Hindlimb muscle (tissue), 1 donor: ENCODE measurements at regions not wholly inside any gene's neighbourhood (a gene's known extent, or its start where the extent isn't known, plus 50 kb on each side); places are given as distances from the start of the nearest gene placed in this dataset.

ENCODE experiments used
- DNase-seq: peaks from one replicate; pipeline ENCODE4 v3.0.0-alpha.2; 2013

DNA sequence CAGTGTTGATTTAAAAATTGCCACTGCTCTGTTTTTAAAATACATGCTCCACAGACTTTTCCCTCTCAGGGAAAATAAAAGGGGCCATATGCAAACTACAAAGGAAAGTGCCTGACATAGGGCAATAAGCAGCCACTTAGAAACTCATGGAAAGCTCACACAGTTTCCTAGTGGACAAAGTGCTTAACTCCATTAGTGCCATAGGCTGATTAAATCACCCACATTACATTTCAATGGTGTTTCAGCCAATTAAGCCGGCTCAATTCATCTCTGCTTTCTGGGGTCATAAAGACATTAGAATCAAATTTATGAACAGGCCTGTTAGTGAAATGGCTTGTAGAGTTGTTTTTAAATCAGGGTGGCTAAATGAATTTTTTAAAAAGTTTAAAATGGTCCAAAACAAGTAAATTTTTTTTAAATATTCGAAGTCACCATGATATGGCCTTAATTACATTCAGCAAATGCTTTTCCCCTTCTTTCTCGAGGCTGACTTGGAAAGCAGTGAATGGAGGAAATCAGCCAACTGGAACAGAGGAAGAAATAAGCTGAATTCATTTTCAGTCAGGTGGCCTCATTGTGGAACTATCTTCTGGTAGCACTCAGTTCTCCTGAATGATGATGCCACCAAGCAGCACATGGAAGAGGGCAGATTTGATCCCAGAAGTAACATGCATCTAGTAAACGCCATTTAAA lies 2305.1 kb upstream of the AGA start:
- DNase-seq = no peak

DNA sequence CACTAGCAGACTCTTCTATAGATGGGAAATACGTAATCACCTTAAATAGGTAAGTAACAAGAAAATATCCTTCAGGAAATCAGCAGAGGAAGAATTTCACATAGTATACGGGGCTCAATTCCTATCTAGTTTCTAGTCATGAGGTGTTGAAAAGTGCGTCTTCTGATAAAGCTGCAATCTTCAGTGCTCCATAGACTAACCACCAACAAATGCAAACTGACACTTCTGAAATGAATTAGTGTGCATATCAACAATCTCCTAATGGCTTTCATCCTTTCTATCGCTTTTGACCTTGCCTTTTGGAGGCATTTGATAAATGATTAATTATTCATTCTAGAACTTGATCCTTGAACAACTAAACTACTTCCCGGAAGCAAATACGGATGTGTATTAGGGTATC lies 2306.6 kb upstream of the AGA start:
- no peak for DNase-seq

DNA sequence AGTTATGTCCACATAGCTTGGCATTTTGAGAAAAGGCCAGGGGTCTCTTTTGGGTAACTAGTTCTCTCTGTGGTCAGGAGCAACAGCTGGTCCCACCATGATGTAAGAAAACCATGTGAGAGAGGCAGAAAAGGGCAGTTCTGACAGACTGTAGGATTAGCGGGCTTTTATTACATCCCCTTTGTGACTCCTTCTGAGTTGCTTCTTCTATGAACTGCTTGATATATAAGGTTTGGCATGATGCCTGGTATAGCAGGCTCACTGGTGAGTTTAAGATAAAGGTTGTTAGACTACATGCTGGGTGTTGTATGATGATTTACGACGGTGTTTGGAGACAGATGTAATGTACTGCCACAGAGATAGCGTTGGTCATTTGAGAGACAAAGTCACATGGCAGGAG lies 2308.1 kb upstream of the AGA start:
- no peak for DNase-seq

DNA sequence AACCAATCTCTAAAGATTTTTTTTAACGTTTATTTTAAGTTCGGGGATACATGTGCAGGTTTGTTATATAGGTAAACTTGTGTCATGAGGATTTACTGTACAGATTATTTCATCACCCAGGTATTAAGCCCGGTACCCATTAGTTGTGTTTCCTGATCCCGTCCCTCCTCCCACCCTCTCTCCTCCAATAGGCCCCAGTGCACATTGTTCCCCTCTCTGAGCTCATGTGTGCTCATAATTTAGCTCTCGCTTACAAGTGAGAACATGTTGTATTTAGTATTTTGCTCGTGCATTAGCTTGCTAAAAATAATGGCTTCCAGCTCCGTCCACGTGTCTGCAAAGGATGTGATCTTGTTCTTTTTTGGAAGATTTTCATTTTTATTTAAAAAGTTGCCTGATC lies 2309.4 kb upstream of the AGA start:
- no peak for DNase-seq

DNA sequence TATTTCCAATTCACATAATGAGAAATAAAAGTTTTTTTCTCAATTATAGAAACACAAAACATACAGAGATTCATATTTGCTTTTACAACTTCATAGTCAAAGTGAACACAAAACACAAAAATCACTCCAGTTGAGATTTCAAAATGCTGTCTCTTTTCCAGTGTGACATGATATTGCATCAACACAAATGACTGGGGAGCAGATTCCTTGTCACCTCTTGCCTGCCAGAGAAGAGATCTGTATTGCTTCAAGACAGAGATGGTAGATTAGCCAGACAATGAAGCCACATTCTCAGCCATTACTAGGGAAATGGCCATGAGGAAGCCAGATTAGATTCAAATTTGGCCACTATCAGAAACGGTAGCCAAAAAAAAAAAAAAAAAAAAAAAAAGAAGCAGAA lies 2313.1 kb upstream of the AGA start:
- no peak for DNase-seq

DNA sequence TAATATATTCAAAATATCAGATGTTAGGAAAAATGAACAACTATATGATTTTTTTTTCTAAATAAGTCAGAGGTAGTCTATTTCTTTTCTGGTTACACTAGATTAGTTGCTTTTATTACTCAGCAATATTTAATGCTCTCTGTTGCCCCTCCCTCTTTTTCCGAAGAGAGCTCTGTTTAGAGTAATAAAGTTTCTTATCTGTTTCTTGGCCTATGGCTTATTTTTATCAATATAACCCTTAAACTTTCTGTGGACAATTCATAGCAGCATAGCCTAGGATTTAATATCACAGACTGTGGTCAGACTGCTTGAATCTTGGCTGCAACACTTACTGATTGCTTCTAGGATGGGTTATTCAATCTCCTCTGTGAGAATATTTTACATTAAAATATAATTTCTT lies 2315.4 kb upstream of the AGA start:
- DNase-seq = no peak

DNA sequence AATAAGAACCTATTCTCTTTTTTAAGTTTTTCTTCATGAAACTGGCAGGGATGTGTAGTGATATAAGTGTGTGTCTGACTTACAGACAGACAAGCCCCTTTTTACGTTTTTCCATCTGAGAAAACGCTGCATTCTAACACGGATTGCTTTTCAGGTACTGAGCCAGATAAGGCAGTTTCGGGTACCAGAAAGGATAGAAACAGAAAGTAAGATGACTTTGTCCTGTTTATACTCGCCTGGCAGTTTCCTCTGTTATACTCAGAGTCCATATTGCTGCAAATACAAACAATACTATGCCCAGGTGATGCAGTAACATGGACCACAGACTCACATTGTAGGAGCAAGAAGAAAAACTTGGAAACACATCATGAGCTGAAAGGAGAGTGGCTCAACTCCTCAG lies 2320.6 kb upstream of the AGA start:
- DNase-seq = no peak

DNA sequence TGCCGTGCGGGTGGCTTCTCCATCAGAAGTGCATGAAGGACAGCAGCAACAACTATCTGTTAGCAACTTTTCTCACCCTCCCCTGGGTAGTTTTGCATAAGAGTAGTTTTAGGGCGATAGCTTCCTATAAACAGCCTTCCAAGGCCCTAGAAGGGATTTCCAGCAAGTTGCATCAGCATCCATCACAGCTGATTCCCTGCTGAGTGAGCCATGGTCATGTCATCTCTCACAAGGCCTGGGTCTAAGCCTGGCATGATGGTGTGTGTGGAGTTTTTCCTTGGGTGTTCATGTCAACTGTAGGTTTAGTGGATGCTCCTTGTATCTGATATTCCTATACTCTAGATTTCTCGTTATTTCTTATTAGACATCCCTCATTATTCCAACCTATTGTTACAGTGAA lies 2324.7 kb upstream of the AGA start:
- no peak for DNase-seq

DNA sequence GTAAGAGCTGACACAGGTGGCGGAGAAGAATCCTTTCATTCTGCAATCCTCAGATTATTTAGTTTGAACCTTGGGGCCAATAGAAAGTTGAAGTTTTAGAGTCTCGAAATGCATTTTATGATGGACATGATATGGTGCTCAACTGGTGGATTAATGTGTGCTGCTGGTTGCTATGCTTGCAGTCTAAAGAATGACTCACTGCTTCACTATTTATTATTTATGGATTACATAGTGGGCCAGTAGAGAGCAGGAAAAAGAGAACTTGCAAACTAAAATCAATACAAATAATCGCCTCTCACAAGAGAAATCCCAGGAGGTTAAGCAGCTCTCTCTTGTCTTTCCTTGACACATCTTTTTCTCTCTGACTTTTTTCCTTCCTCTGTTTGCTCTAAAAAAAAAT lies 2326.8 kb upstream of the AGA start:
- no peak for DNase-seq

DNA sequence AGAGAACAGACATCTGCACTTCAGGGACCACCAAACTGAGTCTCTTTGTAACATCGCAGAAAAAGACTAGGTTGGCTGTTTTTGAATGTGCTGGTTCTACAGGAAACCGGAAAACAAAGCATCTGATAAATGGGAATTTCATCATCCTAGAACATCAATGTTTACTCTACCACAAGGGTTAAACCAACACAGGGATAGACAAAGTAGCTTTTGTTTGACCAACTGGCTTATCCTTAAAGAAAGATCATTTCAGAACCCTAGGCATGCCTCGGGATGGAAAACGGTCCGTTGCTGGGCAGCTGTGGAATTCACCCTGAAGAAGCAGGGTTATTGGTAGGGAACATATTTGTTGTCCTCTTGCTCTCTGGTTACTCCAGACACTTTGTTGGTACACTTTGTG lies 2355.5 kb upstream of the AGA start:
- no peak for DNase-seq

DNA sequence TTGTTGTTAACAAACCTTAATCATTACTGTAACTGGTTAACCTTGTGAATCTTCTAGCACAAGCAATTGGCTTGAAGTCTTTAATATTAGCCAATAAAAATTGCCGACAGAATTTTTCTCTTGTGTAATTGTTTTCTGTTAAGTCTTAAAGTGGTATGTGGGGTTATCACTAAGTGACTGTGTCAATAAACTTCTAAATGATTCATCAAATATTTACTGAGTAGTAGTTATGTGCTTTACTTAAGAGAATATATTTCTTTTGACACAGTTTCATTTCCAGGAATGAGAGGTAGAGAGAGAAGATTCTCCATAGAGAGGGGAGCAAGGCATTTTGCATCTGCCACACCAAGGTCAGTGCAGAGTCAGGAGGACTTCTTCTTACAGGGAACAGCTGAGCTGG lies 2361.6 kb upstream of the AGA start:
- DNase-seq = no peak

DNA sequence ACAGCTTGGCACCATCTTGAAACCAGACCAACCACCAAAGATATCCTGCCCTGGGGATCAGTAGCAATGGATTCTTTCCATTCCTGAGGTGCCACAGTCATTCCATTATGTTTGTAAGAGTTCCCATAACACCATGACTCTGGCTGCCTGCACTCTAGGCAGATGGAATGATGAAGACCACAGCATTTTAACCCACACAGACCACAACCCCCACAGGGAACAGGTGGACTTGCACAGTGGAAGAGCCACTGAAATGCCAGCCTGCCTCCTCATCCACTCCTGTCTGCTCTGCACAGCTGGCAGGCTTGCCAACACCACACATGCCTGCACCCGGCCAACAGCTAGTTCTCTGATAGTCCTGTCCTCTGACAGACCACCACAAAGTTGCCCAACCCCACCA lies 2362.2 kb upstream of the AGA start:
- no peak for DNase-seq

DNA sequence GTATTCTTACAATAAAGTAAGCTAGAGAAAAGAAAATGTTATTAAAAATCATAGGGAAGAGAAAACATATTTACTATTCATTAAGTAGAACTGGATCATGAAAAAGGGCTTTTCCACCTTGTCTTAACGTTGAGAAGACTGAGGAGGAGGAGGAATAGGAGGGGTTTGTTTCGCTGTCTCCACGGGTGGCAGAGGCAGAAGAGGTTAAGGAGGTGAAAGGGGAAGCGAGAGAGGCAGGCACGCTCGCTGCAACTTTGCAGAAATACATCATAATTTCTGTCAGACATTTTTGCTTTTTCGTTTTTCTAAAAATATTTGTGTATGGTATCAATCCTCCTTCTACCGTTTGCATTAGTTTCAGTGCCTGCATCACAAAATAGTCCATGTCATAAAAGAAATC lies 2375.1 kb upstream of the AGA start:
- no peak for DNase-seq

DNA sequence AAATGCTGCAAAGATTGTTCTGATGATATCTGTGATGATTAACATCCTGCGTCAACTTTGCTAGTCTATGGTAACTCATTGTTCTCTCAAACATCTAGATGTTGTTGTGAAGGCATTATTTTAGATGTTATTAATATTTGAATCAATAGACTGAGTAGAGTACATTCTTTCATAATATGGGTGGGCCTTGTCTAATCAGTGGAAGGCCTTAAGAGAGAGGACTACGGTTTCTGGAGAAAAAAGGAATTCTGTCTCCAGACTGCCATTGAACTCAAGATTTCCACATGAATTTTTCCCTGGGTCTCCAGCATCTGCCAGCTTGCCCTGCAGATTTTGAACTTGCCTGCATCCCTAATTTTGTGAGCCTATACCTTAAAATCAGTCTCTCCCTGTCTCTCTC lies 2381.1 kb upstream of the AGA start:
- DNase-seq = no peak

DNA sequence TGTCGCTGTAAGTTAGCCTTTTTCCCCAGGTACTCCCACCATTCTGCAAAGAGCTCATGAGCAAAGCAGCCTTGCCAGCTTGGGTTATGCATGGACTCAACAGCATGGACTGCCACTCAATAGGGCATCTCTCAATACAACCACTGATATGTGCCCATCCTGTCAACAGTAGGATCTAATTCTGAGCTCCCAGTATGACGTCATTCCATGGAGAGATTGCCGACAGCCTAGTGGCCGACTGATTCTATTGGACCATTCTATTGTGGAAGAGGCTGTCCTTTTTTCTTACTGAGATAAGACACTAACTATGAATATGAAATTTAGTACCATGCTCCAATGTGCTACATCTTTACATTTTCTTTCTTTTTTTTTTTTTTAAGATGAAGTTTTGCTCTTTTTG lies 2389.0 kb upstream of the AGA start:
- DNase-seq = no peak

DNA sequence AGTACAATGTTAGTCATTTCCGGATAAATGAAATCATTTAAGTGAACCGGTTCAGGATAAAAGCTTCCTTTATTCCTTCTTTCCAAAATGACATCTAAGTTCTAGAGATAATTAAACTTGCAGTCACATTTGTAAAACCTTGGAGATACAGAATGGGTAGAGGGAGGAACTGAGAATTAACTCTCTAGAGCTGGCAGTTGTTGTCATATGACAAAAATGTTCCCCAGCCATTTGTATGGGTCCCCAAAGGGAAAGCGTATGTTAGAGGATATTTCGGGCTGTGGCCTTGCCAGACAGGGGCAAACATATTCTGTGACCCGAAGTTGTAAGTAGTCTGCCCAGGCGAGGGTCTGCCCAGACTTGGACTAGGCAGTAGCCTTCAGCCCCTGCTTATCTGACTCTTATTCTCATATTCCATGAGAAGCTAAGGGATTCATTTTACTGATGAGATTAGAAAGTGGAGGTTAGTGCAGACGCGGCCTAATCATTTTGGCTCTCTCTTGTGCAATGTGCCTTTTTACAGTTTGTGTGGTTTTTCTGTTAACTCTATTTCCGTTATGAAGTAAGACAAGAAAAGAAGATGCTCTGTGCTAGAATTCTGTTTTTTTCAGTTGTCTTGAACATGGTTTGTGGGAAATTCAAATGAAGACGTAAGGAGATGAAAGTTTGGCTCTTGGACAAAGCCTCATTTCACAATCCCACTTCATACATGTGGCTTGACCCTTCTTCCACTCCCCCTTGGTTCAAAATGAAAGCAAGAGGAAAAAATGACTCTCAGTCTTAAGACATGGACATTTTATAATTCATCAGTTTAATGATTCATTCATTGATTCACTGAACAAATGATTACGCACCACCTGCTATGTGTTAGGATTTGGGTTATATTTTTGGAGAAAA lies 2394.2 kb upstream of the AGA start:
- DNase-seq = no peak

DNA sequence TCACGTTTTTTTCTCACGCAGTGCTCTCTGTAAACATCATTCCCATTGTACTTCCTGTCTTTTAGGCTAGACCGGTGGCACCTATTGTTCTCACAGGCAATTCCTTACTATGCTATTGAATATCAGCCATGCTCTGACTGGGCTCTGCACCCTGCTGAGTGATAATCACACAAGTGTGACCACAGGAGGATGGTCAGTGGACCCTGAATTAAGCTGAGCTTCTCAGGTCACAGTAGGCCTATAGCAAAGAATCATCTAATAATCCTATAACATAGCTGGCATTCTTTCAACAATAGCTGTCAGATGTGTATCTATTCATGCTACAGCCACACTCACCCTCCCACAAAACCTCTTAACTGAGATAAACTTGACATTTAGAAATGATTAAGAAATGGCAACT lies 2399.8 kb upstream of the TENM3 start:
- DNase-seq = no peak

DNA sequence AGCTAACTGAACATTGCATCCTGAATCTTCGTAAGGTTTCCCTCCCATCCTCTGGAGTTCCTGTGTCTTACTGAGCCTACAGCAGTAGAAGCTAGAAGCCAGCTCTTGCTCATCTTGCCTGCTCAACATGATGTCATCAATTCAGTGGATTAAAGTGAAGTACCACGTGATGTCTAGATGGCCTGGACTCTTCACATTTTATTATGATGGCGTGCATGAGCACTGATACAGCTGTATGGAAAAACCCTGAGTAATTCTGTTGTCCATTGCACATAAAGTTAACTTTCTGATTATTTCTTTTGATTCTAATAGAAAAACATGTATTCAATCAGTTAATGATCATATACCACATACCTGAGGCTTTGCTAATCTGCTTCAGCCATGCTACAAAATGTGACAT lies 2387.7 kb upstream of the TENM3 start:
- DNase-seq = no peak

DNA sequence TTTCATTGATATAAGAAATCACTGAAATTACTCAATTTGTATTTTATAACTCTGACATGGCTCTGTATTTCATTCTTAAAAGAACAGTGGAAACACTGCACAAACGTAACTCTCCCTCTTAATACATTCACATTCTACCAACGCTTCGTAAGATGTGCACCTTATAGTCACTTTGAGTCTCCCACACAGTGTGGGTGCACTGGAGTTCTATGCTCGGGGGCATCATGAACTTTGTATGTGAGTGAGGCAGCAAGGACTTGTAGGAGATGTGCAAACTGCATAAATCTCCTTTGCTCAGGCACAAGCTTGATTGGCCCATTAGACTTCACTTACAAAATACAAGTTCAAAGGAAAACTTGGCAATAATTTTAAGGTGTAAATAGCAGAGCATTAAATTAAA lies 2385.0 kb upstream of the TENM3 start:
- DNase-seq = no peak

DNA sequence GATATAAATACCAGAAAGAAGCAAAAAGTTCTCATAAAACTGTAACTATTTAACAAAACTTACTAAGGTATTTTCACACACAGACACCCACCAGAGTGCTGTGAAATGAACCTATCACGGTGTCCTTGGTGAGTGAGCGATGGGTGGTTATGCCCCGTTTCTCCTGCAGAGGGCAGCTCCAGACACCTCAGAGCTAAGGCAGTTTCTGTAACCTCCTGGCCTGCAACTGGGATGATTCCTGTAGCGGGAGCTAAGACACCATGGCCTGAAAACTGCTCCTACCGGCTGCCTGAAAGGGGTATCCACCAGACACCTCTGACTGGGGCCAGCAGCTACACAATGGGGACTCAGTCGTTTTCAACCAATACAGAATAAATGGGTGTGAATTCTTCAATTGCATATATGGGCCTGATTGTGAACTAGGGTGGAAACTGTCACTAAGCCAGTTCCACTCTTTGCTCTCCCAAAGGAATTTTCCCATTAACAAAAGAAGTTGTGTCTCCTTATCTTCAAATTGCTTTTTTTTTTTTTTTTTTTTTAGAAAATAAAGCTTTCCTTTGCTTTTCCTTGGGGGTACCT lies 2375.8 kb upstream of the TENM3 start:
- DNase-seq = peak; percentile 15

DNA sequence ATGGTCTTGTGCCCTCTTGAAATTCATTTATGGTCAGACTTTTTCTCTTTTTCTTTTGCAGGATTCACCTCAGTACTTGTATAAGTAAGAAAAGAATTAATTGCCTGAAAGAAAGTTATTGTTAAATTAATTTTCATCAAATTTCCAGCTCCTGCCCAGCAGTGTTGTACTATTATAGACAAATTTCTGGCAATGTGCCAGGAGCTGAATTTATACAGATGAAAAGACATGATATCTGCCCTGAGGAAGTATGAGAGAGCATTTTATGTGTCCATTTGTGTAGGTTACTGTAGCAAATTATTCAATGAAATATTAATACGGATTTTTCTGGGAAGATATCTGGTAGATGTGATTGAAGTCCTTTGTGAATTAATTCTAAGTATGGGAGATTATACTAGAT lies 2371.5 kb upstream of the TENM3 start:
- no peak for DNase-seq

DNA sequence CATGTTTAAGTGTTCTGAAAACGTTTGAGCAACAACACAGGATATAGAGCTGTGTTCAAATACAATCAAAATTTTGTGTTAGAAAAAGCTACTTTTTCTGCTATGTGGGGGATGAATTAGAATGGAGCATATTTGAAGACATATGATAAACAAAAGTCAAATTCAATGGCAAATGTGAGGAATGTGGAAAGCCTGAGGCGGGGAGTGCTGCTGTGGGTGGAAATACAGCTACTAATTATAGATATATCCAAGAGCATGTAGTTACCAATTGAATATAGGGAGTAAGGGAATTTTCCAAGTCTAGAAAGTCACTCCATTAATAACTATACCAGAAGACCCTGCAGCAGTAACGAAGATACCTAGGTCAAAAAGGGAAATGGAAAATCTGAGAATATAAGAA lies 2370.4 kb upstream of the TENM3 start:
- DNase-seq = no peak

DNA sequence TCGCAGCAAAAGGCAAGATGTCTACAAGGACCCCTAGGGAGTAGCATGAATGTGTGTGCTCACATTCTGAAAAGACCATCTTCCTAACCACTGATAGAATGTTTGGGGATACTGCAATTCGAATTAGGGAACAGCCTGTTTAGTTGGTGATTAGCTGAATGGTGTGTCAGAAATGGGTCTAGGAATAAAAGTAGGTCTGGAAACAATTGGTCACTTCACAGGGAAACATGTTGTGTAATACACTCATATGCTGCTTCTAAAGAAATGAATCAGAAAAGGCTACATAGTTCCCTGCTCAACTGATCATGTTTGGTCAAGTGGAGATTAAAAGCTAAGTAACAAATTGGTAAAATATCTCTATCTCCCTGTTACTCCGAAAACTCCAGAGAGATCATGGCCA lies 2362.4 kb upstream of the TENM3 start:
- DNase-seq = no peak
